HL-60/S4 (cell line): ENCODE measurements at regions not wholly inside any gene's neighbourhood (a gene's known extent, or its start where the extent isn't known, plus 50 kb on each side); places are given as distances from the start of the nearest gene placed in this dataset.

Experiments
- in situ Hi-C: fragments of 300-500 bp; cut with MboI; formaldehyde crosslinking; loops from 2 replicates; pipeline ENCODE4 v1.14.3; 2022; ENCODE audit warnings: low sequenced_read_pairs

GRCh38 chr7:16235147-16236114 lies 185.9 kb downstream of the CRPPA start:
- in situ Hi-C loops, result no loop called here

- in situ Hi-C loops, result no loop called here
These were observed 186.7 kb downstream of the CRPPA start for GRCh38 chr7:16234493-16235146.

GRCh38 chr7:16233517-16233916 lies 187.8 kb downstream of the CRPPA start:
- in situ Hi-C loops, result no loop called here

- in situ Hi-C loops, result no loop called here
These were observed 189.1 kb downstream of the CRPPA start for GRCh38 chr7:16232273-16232672.

GRCh38 chr7:16223963-16224707 lies 197.2 kb downstream of the CRPPA start:
- in situ Hi-C loops, result no loop called here

- in situ Hi-C loops, result no loop called here
These were observed 208.7 kb downstream of the CRPPA start for GRCh38 chr7:16212610-16213009.

GRCh38 chr7:16212032-16212431 lies 209.3 kb downstream of the CRPPA start:
- in situ Hi-C loops, result no loop called here

- in situ Hi-C loops, result no loop called here
These were observed 209.9 kb downstream of the CRPPA start for GRCh38 chr7:16211402-16211925.

GRCh38 chr7:16210171-16210570 lies 211.2 kb downstream of the CRPPA start:
- in situ Hi-C loops, result no loop called here

- in situ Hi-C loops, result no loop called here
These were observed 214.0 kb downstream of the CRPPA start for GRCh38 chr7:16207321-16207720.

GRCh38 chr7:16205466-16205865 lies 215.9 kb downstream of the CRPPA start:
- in situ Hi-C loops, result no loop called here

GRCh38 chr7:16204953-16205352 lies 216.4 kb downstream of the CRPPA start:
- in situ Hi-C loops, result no loop called here

- in situ Hi-C loops, result no loop called here
These were observed 218.3 kb downstream of the CRPPA start for GRCh38 chr7:16203065-16203464.

- in situ Hi-C loops, result no loop called here
These were observed 219.0 kb downstream of the CRPPA start for GRCh38 chr7:16202303-16202702.

GRCh38 chr7:16200591-16200990 lies 220.7 kb downstream of the CRPPA start:
- in situ Hi-C loops, result no loop called here

GRCh38 chr7:16193631-16194030 lies 227.7 kb downstream of the CRPPA start:
- in situ Hi-C loops, result no loop called here

- in situ Hi-C loops, result no loop called here
These were observed 232.2 kb downstream of the CRPPA start for GRCh38 chr7:16189026-16189715.

- in situ Hi-C loops, result no loop called here
These were observed 234.2 kb downstream of the CRPPA start for GRCh38 chr7:16187131-16187530.

- in situ Hi-C loops, result no loop called here
These were observed 242.8 kb downstream of the CRPPA start for GRCh38 chr7:16178585-16178984.

GRCh38 chr7:16178092-16178491 lies 243.2 kb downstream of the CRPPA start:
- in situ Hi-C loops, result no loop called here

- in situ Hi-C loops, result no loop called here
These were observed 247.1 kb downstream of the CRPPA start for GRCh38 chr7:16174253-16174652.
